ENCODE measurements at regions not wholly inside any gene's neighbourhood (a gene's known extent, or its start where the extent isn't known, plus 50 kb on each side); places are given as distances from the start of the nearest gene placed in this dataset.

DNA sequence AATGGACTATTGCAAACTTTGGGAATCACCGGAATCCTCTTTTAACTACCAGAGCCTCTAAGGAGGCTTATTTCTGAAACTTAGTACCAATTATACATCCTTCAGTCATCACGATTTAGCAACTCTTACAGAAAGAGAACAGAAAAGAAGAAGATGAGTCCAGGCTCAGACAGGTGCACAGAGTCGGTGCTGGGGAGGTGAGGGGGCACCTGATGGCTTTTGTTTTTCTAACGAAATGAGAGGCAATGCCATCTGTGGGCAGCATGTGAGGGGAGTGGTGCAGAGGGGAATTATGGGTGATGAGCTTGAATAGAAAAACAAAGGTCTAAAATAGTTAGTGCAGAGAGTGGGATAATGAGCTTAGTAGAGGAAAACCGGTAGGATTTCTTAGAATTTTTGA, 522.6 kb downstream of the CMPK2 start:
- TF ChIP-seq, protein P1, sequence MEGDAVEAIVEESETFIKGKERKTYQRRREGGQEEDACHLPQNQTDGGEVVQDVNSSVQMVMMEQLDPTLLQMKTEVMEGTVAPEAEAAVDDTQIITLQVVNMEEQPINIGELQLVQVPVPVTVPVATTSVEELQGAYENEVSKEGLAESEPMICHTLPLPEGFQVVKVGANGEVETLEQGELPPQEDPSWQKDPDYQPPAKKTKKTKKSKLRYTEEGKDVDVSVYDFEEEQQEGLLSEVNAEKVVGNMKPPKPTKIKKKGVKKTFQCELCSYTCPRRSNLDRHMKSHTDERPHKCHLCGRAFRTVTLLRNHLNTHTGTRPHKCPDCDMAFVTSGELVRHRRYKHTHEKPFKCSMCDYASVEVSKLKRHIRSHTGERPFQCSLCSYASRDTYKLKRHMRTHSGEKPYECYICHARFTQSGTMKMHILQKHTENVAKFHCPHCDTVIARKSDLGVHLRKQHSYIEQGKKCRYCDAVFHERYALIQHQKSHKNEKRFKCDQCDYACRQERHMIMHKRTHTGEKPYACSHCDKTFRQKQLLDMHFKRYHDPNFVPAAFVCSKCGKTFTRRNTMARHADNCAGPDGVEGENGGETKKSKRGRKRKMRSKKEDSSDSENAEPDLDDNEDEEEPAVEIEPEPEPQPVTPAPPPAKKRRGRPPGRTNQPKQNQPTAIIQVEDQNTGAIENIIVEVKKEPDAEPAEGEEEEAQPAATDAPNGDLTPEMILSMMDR (IDR thresholded peaks at IDR 0.05), result no peak
- TF ChIP-seq TCF12 (IDR thresholded peaks at IDR 0.05) (no peak), TEAD4 (IDR thresholded peaks at IDR 0.05; ENCODE audit: borderline replicate concordance, insufficient read depth) (no peak), JUND (IDR thresholded peaks at IDR 0.05) (no peak), TAF1 (IDR thresholded peaks at IDR 0.05; ENCODE audit: borderline replicate concordance, low read depth, low read length) (no peak), REST (IDR thresholded peaks at IDR 0.05; ENCODE audit: low read depth, low read length) (no peak), MXI1 (IDR thresholded peaks at IDR 0.05; ENCODE audit: low read depth, low read length) (no peak), POLR2AphosphoS5 (IDR thresholded peaks at IDR 0.05; ENCODE audit: low read depth, low read length) (no peak), RAD21 (IDR thresholded peaks at IDR 0.05; ENCODE audit: low read length) (no peak), NRF1 (IDR thresholded peaks at IDR 0.05; ENCODE audit: low read depth, low read length) (no peak), EP300 (IDR thresholded peaks at IDR 0.05; ENCODE audit: borderline replicate concordance in 1 of 2, low read depth in 1 of 2, low read length in 1 of 2) (no peak), GABPA (IDR thresholded peaks at IDR 0.05; ENCODE audit: low read depth) (no peak)

All from SK-N-SH (cell line).